GM19438 (cell line): ENCODE measurements at regions not wholly inside any gene's neighbourhood (a gene's known extent, or its start where the extent isn't known, plus 50 kb on each side); places are given as distances from the start of the nearest gene placed in this dataset.
A peak's percentile ranks its signal among the peaks of the same experiment; 100 is the strongest.

Experiments used
- ATAC-seq: cut with Tn5 transposase; IDR thresholded peaks from one replicate; pipeline ENCODE4 v1.9.1; 2021; ENCODE audit warnings: low read depth; ENCODE audit not compliant: unreplicated experiment

DNA sequence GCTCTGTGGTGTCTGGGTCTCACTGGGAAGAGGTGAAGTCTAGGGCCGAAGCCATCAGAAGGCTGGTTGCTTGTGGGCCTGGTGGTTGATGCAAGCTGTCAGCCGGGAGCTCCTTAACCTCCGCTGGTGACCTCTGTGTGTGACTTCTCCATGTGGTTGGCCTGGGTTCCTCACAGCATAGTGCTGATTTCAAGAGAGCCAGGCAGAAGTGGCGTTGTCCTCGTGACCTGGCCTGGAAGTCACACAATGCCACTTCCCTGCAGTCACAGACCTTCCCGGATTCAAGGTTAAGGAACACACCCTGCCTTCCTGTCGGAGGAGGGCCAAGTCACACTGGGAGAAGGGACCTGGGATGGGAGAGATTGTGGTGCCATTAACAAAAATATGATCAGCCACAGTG is 303.7 kb upstream of the HS6ST1 start:
- ATAC-seq = no peak

DNA sequence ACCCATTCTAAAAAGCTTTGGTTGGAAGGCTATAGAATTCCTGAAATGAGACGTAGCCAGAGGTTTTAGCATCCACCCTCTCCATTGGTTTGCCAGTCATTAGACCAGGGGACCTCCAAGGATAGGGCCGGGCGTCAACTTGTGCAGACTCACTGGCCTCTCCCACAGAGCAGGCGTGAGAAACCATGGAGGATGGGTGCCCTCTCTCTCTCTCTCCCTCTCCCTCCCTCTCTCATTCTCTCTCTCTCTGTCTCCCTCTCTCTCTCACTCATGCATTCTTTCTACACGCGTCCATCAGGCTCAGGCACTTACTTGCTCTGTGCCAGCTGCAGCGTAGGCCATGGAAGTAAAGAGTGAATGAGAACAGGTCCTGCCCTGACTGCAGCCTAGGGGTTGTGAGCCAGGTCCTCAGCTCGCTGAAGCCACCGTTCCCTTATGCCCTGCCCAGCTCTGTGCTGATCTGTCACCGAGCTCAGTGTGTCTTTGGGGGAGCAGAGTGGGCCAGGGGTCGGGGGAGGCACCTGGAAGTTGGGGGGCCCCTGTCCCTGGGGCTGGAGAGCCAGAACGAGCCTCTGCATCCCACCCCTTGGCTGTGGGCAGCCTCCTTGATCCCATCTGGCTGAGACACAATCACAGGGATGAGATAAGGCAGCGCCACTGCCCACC is 304.4 kb upstream of the HS6ST1 start:
- ATAC-seq = no peak

DNA sequence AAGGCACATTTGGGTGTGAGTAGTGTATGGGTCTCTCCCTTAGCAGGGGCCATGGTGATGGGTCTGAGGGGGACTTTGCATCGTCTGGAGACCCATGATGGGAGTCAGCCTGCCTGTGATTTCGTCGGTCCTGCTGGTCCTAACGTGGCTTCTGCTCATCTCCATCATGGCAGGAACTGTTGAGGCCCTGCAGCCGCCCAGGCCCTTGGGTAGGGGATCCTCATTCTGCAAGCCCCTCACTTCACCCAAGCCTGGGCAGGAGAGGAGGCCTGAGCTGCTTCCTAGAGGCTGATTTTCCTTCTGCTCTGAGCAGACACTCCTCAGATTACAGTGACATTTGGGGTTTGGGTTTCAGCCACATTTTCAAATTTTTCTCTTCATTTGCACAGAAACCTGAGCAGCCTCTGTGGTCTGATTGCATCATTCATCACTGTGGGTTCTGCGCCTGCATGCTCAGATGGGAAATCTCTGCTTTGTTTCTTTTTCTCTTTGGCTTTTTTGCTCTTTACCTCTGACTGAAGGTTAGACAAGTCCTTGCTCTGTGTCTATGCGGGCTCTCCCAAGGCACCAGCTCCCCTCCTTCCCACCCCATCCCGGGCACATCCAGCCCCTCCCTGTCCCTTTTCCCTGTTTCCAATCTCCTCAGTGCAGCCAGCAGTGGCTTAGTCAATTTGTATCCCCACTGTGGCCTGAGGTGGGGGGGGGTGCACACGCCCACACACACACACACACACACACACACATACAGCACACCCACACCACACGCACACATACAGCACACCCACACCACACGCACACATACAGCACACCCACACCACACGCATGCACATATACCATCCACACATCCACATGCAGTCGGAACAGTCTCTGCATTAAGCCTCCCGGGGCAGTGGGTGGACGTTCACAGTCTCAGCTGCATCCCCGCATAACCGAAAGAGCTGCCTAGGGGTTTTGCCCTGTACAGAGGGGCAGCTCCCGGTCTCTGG is 305.4 kb upstream of the HS6ST1 start:
- ATAC-seq = peak; percentile 93

DNA sequence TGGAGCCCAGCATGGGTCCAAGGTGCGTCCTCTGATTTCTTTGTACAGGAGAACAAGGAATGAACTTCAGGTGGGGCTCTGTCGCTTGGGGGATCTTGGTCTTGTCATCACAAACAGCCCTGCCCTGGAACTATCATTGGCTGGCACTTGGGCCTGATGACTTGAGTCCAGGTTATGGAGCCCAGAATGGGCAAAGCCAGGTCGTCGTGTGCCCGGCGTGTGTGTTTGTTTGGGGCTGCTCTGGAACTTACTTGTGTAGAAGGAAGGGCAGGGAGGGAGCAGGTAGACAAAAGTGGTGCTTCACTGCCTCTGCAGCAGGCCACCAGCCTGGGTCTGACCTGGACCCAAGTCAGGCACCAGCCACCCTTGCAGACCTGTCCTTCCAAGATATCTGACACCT is 306.3 kb upstream of the HS6ST1 start:
- no peak for ATAC-seq

DNA sequence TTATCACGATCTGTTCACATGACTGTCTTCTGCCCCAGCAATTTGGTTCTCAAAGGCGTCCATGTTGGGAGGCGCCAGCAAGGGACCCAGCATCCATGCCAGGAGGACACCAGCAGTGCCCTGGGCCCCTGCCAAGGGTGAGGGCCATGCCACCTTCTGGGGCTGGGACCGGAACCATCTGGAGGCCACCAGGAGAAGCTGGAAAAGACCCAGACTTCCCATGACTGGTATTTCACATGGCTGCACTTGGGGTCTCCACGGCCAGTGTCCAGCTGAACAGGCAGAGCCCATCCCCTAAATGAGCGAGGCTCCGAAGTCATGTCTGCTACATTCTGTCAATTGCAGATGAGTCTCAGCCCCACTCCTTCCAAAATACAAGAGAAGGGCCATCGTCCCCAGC is 306.8 kb upstream of the HS6ST1 start:
- no peak for ATAC-seq

DNA sequence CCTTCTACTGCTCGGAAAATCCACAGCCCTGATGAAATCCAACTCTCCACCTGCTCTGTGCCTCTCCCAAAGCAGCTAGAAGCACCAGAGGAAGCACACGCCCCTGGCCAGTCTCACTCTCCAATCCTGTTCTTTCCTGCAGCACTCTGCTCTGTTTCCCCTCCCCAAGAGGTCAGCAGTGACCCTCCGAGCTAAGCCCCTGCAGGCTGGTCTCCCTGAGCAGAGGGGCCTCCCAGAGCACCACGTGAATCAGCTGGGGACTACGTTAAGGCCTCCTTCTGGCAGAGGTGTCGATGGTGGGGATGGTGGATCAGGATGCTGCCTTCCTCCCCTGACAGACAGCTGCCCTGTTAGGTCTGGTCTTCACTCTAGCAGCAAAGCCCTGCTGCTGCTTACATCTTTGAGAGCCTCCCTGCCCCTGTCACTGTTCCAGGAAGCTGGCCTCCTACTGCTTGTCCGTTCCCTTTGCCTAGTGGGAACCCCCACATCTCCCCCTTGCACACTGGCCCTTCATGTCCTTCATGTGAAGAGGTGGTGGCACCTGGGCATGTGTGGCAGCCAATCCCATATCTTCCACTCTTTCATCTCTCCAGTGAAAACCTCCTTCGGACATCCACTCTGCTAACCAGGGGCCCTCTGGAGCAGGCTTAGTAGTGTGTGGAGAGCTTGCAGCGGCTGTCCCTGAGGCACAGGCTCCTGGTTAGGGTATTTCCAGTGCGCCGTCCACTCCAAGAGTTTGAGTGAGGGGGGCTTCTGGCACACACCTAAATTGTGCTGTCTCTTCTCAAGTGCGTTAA is 307.5 kb upstream of the HS6ST1 start:
- ATAC-seq = no peak

DNA sequence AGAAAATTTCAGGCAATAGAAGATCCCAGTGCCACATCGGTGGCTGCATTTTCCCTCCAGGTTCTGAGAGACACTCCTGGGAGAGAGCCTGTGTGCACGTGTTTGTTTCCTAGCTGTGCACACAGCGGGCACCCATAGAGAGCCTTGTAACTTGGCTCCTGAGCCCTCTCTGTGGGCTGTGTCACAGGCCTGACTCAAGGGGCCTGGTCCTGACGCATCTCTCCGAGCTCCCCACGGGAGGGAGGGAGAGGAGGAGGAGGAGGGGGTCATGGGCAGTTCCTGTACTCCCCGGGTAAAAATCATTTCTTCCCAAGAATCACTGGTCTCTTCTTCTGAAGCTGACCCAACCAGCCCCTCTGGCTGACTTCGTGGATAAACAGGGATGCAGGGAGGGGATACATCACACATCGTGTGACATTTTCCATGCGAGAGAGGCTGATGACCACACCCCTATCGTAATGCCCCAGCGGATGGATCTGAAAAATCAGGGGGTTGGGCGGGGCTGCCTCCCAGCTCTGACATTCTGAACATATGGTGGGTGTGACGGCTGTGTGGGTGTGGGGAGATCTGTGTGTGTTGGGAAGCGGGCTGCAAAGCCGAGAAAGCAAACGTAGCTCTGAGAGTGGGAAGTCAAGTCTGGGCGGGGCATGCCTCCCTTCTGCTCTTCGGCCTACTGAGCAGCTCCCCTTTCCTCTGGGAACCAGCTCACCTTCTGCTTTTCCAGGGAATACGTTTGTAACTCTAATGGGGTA is 308.3 kb upstream of the HS6ST1 start:
- ATAC-seq = no peak

DNA sequence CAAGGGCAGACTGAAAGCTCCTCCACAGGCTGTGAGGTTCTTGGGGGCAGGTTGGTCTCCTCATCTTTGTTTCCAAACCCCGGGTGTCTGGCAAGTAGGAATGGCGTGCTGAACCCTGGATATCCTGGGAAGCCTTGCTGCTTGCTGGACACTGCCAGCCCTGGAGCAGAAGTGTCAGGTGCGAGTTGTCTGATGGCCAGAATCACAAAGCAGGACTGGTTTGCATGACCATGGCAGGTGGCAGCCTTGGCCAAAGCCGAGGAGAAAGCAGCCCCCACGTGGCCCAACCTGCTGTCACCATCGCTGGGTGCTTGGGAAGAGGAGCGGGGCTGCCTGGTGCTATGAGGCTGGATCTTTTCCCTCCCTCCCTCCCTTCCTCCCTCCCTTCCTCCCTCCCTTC is 309.5 kb upstream of the HS6ST1 start:
- no peak for ATAC-seq

DNA sequence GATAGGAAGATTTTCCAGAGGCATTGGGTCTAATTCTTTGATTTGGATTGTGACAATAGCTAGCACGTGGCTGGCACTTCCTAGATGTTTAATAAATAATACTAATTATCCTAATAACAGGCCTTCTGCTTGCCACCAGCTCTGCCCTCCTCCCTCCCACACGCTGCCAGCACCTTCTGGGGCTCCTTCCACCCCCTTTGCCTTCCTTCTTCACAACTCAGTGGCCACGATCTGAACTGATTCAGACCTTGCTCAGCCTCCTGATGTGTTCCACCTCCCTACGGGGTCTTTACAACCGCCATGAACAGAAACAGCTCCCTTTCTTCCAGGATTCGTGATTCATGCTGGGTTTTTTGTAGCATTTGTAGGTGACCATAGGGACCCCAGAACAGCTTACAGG is 310.3 kb upstream of the HS6ST1 start:
- ATAC-seq = no peak

DNA sequence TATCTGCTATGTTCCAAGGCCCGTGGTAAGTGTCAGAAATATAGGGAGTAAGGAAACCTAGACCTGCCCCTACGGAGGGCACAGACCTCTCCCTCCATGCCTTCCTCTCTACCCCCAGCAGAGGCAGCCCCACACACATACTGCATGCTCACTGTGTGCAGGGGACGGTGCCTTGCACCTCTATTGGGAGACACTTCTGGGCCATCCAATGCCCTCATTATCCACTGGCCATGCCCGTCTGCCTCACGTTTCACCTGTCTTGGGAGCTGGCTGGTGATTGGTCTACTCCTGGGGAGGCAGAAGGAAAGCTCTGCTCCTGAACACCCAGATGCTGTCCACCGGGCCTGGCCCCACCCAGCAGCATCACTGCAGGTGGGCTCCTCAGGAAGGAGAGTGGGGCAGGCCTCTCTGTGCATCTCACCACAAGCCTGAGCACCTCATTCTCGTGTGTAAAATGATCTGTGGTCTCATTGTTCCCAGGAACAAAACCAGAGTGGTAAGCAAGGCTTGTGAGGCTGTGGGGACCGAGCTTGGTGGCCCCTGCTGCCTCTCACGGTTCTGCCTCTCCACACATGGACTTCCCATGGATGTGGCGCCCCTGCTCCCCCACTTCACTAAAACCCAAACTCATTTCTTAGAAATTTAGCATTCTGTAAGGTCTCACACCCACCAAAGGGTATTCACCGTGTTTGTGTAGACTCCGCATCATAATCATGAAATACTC is 312.5 kb upstream of the HS6ST1 start:
- ATAC-seq = no peak

DNA sequence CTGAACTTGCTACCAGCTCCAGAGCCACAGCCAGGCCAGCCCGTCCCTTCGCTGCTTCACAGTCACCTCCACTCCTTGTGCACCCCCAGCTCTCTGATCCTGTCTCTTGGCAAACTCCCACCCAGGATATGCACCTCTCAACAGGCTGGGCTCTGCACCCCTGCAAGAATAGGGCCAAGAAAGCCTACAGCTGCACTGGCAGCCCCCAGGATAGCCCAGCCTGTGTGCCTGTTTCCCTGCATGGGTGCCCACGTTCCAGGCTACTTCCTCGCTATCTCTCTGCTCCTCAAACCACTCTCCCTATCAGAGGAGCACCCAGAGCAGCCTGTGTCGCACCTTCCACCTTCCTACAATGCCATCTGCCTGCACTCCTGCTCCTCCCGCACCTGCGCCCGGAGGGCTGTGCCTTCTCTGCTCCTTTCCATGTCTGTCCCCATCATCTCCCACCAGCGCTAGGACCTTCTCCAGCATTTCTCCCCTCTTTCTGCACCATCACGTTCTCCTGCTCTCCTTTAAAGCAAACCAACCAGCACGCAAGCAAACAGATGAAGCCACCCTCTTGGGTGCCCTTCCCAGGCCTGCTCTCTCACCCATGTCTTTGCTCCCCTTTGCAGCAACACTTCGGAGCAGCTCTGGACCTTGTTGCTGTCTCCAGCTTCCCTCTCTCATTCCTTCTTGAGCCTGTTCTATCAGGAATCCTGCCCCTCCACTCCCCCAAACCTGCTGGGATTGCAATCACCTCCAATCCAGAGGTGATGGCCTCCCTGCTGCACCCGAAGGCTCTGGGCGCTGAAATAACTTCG is 313.2 kb upstream of the HS6ST1 start:
- ATAC-seq = no peak

DNA sequence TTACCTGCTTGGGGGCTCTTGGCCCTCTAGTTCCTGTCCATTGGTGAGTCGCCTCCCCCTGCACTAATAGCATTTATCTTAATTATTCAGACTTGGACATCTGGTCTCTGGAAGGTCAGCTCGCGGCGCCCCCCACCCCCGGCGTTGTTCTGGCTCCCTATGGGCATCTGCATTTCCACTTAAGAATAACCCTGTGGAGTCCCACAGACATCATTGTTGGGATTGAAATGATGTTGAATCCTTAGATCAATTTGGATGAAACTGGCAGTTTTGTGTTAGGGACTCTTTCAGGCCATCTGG is 313.8 kb upstream of the HS6ST1 start:
- no peak for ATAC-seq

DNA sequence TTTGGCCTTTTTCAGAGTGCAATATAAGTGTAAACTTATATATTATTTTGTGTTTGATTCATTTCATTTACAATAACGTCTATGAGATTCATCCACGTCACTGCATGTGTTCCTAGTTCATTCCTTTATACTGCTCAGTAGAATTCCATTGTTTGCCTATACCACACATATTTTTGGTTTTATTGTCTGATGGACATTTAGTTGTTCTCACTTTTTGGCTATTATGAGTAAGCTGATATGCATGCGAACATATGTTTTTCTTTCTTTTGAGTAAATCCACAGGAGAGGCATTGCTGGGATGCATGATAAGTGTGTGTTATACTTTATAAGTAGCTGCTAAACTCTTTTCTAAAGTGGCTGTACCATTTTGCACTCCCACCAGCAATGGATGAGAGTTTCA is 314.8 kb upstream of the HS6ST1 start:
- no peak for ATAC-seq

DNA sequence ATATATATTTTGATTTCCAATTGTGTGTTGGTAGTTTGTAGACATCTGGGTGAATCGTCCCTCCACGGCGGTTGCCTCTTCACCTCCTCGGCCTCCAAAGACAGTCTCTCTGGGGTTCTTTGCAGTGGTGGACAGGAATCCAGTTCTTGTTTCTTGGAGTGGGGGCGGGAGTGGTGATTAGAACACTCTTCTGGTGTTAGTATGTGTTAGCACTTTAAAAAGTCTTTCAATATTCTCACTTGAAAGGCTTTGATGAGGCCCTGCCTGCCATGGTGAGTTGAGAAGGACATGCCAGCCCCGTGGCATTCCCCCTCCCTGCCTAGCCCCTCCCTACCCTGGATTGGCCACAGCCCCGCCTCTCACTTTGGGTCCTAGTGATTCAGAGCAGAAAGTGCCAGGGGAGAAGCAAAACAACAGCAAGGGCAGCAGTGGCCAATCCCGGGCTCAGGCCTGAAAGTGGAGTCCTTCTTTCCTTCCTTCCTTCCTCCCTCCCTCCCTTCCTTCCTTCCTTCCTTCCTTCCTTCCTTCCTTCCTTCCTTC is 316.8 kb upstream of the HS6ST1 start:
- ATAC-seq = no peak

DNA sequence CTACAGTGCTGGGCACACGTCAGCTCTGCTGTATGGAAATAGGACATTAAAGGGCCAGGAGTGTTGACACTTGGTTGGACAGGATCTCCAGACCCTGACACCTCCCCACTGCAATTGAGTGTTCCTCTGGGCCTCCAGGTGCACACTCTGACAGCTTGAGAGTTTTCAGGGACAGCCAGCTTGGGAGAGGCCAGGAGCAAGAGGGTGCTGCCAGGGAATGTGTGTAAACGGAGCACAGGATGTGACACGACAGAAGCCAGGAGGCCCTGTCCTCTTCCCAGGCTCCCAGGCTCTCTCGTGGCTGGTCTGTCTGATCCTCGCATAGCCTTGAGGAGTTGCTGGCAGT is 318.1 kb upstream of the HS6ST1 start:
- no peak for ATAC-seq

DNA sequence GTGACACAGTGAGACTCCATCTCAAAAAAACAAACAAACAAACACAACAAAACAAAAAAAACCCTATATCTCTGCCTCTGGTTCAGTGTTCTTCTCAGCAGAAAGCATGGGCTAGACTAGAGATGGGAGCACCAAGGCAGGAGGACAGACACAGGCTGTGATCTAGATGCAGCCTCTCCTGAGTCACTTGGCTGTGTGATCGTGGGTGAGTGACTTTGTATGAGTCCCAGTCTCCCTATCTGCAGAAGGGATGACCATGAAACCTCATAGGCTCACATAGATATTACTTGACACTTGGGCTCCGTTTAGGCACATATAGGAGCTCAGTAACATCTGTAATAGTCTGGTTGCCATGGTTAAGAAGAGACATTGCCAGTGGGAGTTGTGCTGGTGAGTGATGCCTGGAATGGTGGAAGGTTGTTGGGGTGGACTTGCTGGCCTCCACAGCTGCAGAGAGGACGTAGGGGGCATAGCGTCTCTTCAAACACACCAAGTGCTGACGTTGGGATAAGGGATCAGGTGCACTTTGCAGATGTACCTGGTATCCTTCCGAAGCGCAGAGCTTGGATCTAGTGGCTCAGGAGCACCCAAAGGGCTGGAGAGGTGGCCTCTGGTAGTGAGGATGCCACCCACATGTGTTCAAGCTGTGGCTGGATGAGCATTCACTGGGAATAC is 318.9 kb upstream of the HS6ST1 start:
- no peak for ATAC-seq

DNA sequence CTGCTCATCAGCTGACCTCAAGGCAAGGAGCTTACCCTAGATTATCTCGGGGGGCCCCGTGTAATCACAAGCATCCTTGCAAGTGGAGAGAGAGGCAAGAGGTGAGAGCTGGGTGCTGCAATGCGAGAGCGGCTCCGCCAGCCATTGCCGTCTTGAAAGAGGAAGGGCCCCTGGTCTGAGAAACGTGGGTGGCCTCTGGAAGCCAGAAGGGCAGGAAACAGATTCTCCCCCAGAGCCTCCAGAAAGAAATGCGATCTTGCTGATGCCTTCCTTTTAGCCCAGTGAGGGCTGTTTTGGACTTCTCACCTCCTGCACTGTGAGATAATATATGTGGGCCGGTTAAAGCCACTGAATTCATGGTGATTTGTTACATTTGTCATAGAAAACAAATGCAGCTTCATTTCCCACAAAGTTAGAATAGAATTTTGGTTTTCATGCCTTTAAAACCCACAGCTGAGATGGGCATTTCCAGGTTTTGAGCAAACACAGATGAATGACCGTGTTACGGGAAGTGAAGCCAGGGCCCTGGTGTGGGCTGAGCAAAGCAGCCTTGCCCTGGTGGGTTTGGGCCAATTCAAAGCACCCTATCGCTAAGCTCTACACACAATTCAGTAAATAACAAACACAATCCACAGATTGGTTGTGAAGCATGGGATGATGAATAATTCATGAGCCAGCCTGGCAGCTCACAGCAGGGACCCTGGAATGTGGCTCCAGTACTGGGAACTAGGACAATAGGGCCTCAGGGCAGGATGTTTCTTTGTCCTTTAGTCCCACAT is 319.9 kb upstream of the HS6ST1 start:
- ATAC-seq = no peak

DNA sequence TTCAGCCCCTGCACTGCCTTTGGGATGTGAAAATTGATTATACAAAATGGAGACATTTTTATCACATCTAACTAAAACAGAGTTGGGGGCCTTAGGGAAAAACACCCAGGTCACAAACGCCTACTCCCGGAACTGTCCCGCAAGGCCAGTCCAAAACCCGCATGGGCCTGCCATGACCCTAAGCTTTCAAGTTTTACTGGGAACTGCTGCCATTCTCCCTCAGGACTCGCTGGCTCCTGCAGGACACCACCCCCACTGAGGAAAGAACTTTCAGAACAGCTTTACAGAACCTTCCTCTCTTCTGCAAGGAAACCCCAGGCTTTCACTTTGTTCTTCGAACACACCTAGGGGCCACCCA is 320.4 kb upstream of the HS6ST1 start:
- no peak for ATAC-seq
